GM06990 (cell line): ENCODE measurements at regions not wholly inside any gene's neighbourhood (a gene's known extent, or its start where the extent isn't known, plus 50 kb on each side); places are given as distances from the start of the nearest gene placed in this dataset.

Source experiments
- DNase-seq: peaks from one replicate; pipeline ENCODE4 v3.0.0-alpha.2; 2011; ENCODE audit not compliant: insufficient read length; ENCODE audit errors: extremely low read depth
- H3K27me3 ChIP-seq: replicated peaks from 2 replicates; pipeline ENCODE4 v1.6.0; 2011; ENCODE audit warnings: low read length; ENCODE audit not compliant: control insufficient read depth, insufficient read depth
- H3K36me3 ChIP-seq: 2 replicates; pipeline ENCODE4 v1.5.1; 2011; ENCODE audit warnings: low read length; ENCODE audit not compliant: control insufficient read depth, insufficient read depth
- H3K4me3 ChIP-seq: replicated peaks from 2 replicates; pipeline ENCODE4 v1.5.1; 2011; ENCODE audit warnings: low read depth, mild to moderate bottlenecking, control low read depth, low read length
- CTCF ChIP-seq: IDR thresholded peaks from 2 replicates; pipeline ENCODE4 v1.5.1; 2011; ENCODE audit warnings: low read length, control low read depth, mild to moderate bottlenecking, inconsistent platforms; ENCODE audit not compliant: insufficient read depth, poor library complexity, severe bottlenecking

- TF ChIP-seq CTCF = no peak
- Histone ChIP-seq H3K4me3 (no peak overlapping the region), H3K36me3 (no peaks in the 10 kb centered on the region), H3K27me3 (no peaks in the 10 kb centered on the region)
- no peak for DNase-seq
These were observed 264.6 kb upstream of the TAS2R1 start for GRCh38 chr5:9894571-9895301.

- no peaks in the 10 kb centered on the region for H3K27me3 ChIP-seq
- no peaks in the 10 kb centered on the region for H3K36me3 ChIP-seq
- H3K4me3 ChIP-seq = no peak overlapping the region
- DNase-seq = no peak
- no peak for TF ChIP-seq CTCF
These were observed 262.5 kb upstream of the TAS2R1 start for GRCh38 chr5:9892696-9893095.

GRCh38 chr5:9889511-9889910 is 259.4 kb upstream of the TAS2R1 start:
- H3K27me3 ChIP-seq = no peaks in the 10 kb centered on the region
- no peak for DNase-seq
- no peaks in the 10 kb centered on the region for H3K36me3 ChIP-seq
- no peak overlapping the region for H3K4me3 ChIP-seq
- TF ChIP-seq CTCF = no peak

- Histone ChIP-seq H3K36me3 (no peaks in the 10 kb centered on the region), H3K27me3 (no peaks in the 10 kb centered on the region), H3K4me3 (no peak overlapping the region)
- no peak for TF ChIP-seq CTCF
- DNase-seq = no peak
These were observed 258.4 kb upstream of the TAS2R1 start for GRCh38 chr5:9888501-9888901.

GRCh38 chr5:9885164-9885563 is 255.0 kb upstream of the TAS2R1 start:
- no peak overlapping the region for H3K4me3 ChIP-seq
- DNase-seq = no peak
- H3K36me3 ChIP-seq = no peaks in the 10 kb centered on the region
- no peak for TF ChIP-seq CTCF
- no peaks in the 10 kb centered on the region for H3K27me3 ChIP-seq

GRCh38 chr5:9878206-9878605 is 248.1 kb upstream of the TAS2R1 start:
- peaks cover 1% of the 10 kb centered on the region for H3K27me3 ChIP-seq
- no peak for TF ChIP-seq CTCF
- DNase-seq = no peak

More at GRCh38 chr5:9878206-9878605, 248.1 kb upstream of the TAS2R1 start:
- Histone ChIP-seq H3K4me3 (no peak overlapping the region), H3K36me3 (no peaks in the 10 kb centered on the region)
